CD4-positive, alpha-beta memory T cell (primary cell): ENCODE measurements at regions not wholly inside any gene's neighbourhood (a gene's known extent, or its start where the extent isn't known, plus 50 kb on each side); places are given as distances from the start of the nearest gene placed in this dataset.
A peak's percentile ranks its signal among the peaks of the same experiment; 100 is the strongest.

Experiments used
- CTCF ChIA-PET: fragments of 350-600 bp; sonication (Branson Sonifier 250); formaldehyde crosslinking; loops from one replicate; lab custom pipeline; 2021; ENCODE audit warnings: inconsistent platforms; ENCODE audit not compliant: partially characterized antibody; lab: Charles Lee
- POLR2A ChIA-PET: fragments of 350-600 bp; sonication (Branson Sonifier 250); formaldehyde crosslinking; loops from one replicate; lab custom pipeline; 2021; ENCODE audit not compliant: partially characterized antibody; lab: Charles Lee
- DNase-seq, 5 donors: peaks; one replicate each; pipeline versions ENCODE4 v3.0.0 to v3.0.0-alpha.2; 2020 to 2022; ENCODE audit warnings: mixed read lengths in 1 of 5
- H3K27ac ChIP-seq: one replicate; pipeline ENCODE4 v1.7.0; 2013; ENCODE audit warnings: low read depth, low read length
- H3K27me3 ChIP-seq: 2 replicates; pipeline ENCODE4 v1.7.0; 2013; ENCODE audit warnings: mild to moderate bottlenecking, low read length, moderate library complexity; ENCODE audit not compliant: insufficient read depth
- H3K36me3 ChIP-seq: 2 replicates; pipeline ENCODE4 v1.7.0; 2013; ENCODE audit warnings: mild to moderate bottlenecking, low read length, moderate library complexity; ENCODE audit not compliant: insufficient read depth
- H3K4me1 ChIP-seq: 2 replicates; pipeline ENCODE4 v1.7.0; 2013; ENCODE audit warnings: mild to moderate bottlenecking, low read length, moderate library complexity; ENCODE audit not compliant: insufficient read depth
- H3K4me3 ChIP-seq, 2 donors: one replicate each; pipeline ENCODE4 v1.7.0; 2013; ENCODE audit warnings: low read length in 2 of 2, mild to moderate bottlenecking in 1 of 2
- H3K9me3 ChIP-seq, 2 donors: one replicate each; pipeline ENCODE4 v1.7.0; 2013; ENCODE audit warnings: low read length in 2 of 2, control low read depth in 1 of 2; ENCODE audit not compliant: control insufficient read depth in 1 of 2
- H3K27ac Mint-ChIP-seq, 7 donors: one replicate each; pipeline ENCODE4 v1.8.0; 2020 to 2021; ENCODE audit warnings: mixed read lengths in 7 of 7, mild to moderate bottlenecking in 6 of 7, inconsistent platforms in 3 of 7, moderate library complexity in 3 of 7
- H3K27me3 Mint-ChIP-seq, 2 donors: one replicate each; pipeline ENCODE4 v1.8.0; 2020 to 2021; ENCODE audit warnings: mixed read lengths in 2 of 2
- H3K36me3 Mint-ChIP-seq, 2 donors: one replicate each; pipeline ENCODE4 v1.8.0; 2020 to 2021; ENCODE audit warnings: mixed read lengths in 2 of 2, inconsistent platforms in 1 of 2, mild to moderate bottlenecking in 1 of 2
- H3K4me1 Mint-ChIP-seq, 4 donors: one replicate each; pipeline ENCODE4 v1.8.0; 2020 to 2021; ENCODE audit warnings: mixed read lengths in 4 of 4, mild to moderate bottlenecking in 1 of 4
- H3K4me3 Mint-ChIP-seq, 8 donors: one replicate each; pipeline ENCODE4 v1.8.0; 2020 to 2021; ENCODE audit warnings: mixed read lengths in 8 of 8, mild to moderate bottlenecking in 7 of 8, moderate library complexity in 6 of 8, inconsistent platforms in 3 of 8
- H3K9me3 Mint-ChIP-seq, 8 donors: one replicate each; pipeline ENCODE4 v1.8.0; 2020 to 2021; ENCODE audit warnings: mixed read lengths in 8 of 8, mild to moderate bottlenecking in 5 of 8, inconsistent platforms in 3 of 8, moderate library complexity in 1 of 8
- intact Hi-C: fragments of 100-400 bp; cut with micrococcal nuclease; formaldehyde crosslinking; loops from one replicate; pipeline ENCODE4 v1.15.1; 2023

DNA sequence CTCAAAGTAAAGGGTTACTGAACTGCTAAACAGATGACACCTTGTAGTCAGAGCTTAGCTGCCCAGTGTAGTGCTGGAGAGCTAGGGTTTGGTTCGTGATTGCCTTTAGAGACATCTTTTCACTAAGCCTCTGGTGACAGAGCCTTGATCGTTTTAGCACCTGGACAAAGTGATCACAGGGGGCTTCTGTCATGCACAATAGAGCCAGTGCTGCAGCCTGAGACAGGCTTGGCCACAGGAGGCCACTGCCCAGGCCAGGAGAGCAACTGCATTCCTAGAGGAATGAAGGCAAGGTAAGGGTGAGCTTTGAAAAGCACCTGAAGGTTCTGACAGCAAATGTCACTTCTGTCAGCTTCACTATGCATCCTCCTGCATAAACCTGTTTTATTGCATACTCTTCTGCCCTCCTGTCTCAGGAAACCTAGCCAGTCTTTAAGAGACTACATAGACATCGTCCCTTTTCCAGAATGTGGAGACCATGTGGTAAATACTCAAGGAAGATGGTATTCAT, 122.9 kb downstream of the NPY start:
- Mint-ChIP-seq H3K4me3 (no peak overlapping the region), H3K27ac (no peak overlapping the region), H3K4me1 (peaks cover 7 to 9% (median 8%) of the 10 kb centered on the region in 4 donors), H3K36me3 (no peaks in the 10 kb centered on the region), H3K27me3 (peaks cover 2 to 6% of the 10 kb centered on the region in 2 donors), H3K9me3 (peaks cover 0 to under 1% (median 0%) of the 10 kb centered on the region in 8 donors)
- intact Hi-C loops, result no loop called here
- ChIA-PET CTCF (interaction anchor here (1.0 kb wide), 1 partner anchor 11 kb away, joined by 3 read pairs; no protein-coding TSS in a partner anchor), POLR2A (no interaction called here)
- H3K9me3 ChIP-seq, result no peaks in the 10 kb centered on the region
- no peak overlapping the region for H3K4me3 ChIP-seq
- peaks cover 9% of the 10 kb centered on the region for H3K4me1 ChIP-seq
- no peak for DNase-seq
- H3K27ac ChIP-seq, result no peak overlapping the region
- no peaks in the 10 kb centered on the region for H3K36me3 ChIP-seq
- no peaks in the 10 kb centered on the region for H3K27me3 ChIP-seq

DNA sequence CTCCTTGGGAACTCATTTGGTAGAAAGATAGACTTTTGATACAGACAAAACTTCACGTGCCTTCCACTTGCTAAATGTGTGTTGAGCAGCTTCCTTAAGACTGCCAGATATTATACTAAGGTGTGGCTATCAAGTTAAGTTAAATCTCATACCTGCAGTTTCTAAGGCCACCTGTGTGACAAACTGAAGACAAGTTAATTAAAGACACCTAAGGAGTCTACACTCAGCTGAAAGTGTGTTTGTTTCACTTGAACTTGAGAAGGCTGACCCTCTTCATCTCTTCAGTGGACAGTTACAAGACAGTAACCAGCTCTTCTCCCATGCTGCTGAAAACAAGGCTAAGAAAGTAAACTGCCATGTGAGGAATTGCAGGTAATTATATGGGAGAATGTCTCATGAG, 124.0 kb downstream of the NPY start:
- CTCF ChIA-PET, result no interaction called here

DNA sequence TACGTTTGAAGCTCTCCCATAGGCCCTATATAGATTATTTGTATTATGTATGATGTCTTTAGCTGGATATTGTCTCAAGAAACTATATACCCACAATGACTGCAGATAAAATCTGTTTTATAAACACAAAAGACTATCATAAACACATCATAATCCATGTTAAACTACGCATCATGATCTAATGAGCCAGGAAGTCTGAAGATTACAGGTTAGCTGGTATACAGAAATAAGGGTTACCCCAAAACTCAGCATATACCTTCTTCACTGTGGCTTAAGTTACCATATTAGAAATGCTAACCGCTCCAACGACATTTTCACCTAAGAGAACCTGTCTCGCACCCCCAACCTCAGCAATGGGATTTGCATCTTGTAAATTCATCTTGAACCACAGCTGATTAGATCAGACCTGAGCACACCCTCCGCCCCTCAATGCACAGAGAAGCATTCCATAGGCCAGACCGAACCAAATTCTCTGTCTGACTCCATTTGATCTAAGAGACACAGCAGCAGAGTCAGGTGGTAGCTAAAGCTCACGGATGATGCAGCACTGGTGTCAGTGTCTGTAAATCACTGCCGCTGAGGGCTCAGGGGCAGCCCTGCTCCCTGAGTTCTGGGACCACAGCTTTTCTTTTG, 124.9 kb downstream of the NPY start:
- H3K9me3 ChIP-seq, result no peaks in the 10 kb centered on the region
- Mint-ChIP-seq H3K27me3 (peaks cover 5 to 7% of the 10 kb centered on the region in 2 donors), H3K4me3 (no peak overlapping the region), H3K9me3 (peaks cover 0 to 16% (median 6%) of the 10 kb centered on the region in 8 donors), H3K27ac (no peak overlapping the region), H3K36me3 (no peaks in the 10 kb centered on the region), H3K4me1 (peaks cover 6 to 7% (median 6%) of the 10 kb centered on the region in 4 donors)
- H3K36me3 ChIP-seq, result no peaks in the 10 kb centered on the region
- DNase-seq, result no peak
- no peaks in the 10 kb centered on the region for H3K27me3 ChIP-seq
- peaks cover 9% of the 10 kb centered on the region for H3K4me1 ChIP-seq
- no peak overlapping the region for H3K27ac ChIP-seq
- intact Hi-C loops, result no loop called here
- CTCF ChIA-PET, result no interaction called here
- no peak overlapping the region for H3K4me3 ChIP-seq
- POLR2A ChIA-PET, result no interaction called here

More for the DNA sequence above, 124.0 kb downstream of the NPY start:
- Histone ChIP-seq H3K4me3 (no peak overlapping the region), H3K36me3 (no peaks in the 10 kb centered on the region), H3K9me3 (no peaks in the 10 kb centered on the region), H3K27me3 (no peaks in the 10 kb centered on the region), H3K4me1 (peaks cover 9% of the 10 kb centered on the region), H3K27ac (no peak overlapping the region)
- no peak for DNase-seq
- no peak overlapping the region for H3K27ac Mint-ChIP-seq
- peaks cover 3 to 6% of the 10 kb centered on the region in 2 donors for H3K27me3 Mint-ChIP-seq
- H3K9me3 Mint-ChIP-seq, result peaks cover 0 to 6% (median under 1%) of the 10 kb centered on the region in 8 donors
- peaks cover 6 to 7% (median 7%) of the 10 kb centered on the region in 4 donors for H3K4me1 Mint-ChIP-seq
- intact Hi-C loops, result no loop called here
- H3K36me3 Mint-ChIP-seq, result no peaks in the 10 kb centered on the region
- no peak overlapping the region for H3K4me3 Mint-ChIP-seq
- POLR2A ChIA-PET, result no interaction called here

DNA sequence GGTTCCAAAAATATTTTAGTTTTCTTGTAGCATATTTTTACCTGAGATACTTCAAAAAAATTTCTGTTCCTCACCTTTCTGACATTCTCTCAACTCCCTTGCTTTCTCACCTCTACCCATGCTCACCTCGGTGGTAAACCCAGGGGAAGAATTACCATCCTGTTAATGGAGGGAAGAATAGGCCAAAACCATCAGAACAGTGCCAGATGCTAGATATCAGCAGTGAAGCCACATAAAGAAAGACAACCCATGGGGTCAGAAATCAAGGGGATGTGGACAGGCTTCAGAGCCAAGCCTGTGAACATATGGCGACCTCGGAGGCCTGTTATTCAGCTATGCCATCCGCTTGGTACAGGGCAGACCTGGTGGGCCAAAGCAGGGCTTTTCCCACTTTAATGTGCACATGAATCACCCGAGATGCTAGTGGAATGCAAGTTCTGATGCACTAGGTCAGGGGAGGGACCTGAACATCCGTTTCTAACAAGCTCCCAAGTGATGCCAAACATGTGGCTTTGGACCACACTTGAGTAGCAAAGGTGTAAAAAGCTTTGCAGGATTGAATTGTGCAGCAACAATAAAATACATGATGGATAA, 125.5 kb downstream of the NPY start:
- no peaks in the 10 kb centered on the region for H3K9me3 ChIP-seq
- peaks cover 9% of the 10 kb centered on the region for H3K4me1 ChIP-seq
- H3K9me3 Mint-ChIP-seq, result peaks cover 0 to 21% (median 9%) of the 10 kb centered on the region in 8 donors
- peaks cover 6 to 7% (median 6%) of the 10 kb centered on the region in 4 donors for H3K4me1 Mint-ChIP-seq
- H3K4me3 ChIP-seq, result no peak overlapping the region
- no peaks in the 10 kb centered on the region for H3K27me3 ChIP-seq
- H3K27ac ChIP-seq, result no peak overlapping the region
- H3K4me3 Mint-ChIP-seq, result no peak overlapping the region
- intact Hi-C loops, result no loop called here
- peaks cover 7% of the 10 kb centered on the region in 2 donors for H3K27me3 Mint-ChIP-seq
- no peaks in the 10 kb centered on the region for H3K36me3 Mint-ChIP-seq
- ChIA-PET POLR2A (no interaction called here), CTCF (no interaction called here)
- DNase-seq, result no peak
- peak overlapping the region in 1 of 7 donors; percentile 20 for H3K27ac Mint-ChIP-seq
- no peaks in the 10 kb centered on the region for H3K36me3 ChIP-seq

DNA sequence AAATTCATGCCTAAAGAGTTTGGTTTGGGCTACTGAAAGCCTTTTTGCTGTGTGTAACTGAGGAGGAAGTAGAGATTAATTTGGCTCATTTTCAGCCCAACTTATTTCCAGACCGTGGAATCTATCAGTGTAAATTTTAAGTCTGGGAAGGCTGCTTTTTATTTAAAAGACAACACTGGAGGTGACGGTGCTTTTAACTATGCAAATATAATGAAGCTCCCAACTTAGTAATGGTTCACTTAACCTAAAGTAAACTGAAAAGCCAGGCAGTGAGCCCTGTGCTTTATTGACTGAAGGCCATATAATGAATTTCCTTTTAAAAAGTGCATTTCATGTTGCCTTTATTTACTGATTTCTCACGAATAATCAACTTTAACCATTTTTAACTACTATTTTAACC, 127.2 kb downstream of the NPY start:
- Histone ChIP-seq H3K36me3 (no peaks in the 10 kb centered on the region), H3K27ac (no peak overlapping the region), H3K27me3 (no peaks in the 10 kb centered on the region), H3K4me3 (no peak overlapping the region), H3K4me1 (peaks cover 6% of the 10 kb centered on the region), H3K9me3 (no peaks in the 10 kb centered on the region)
- Mint-ChIP-seq H3K9me3 (peaks cover 0 to 21% (median 9%) of the 10 kb centered on the region in 8 donors), H3K4me1 (peaks cover 2% of the 10 kb centered on the region in 4 donors), H3K27me3 (peaks cover 7 to 9% of the 10 kb centered on the region in 2 donors), H3K36me3 (no peaks in the 10 kb centered on the region), H3K4me3 (no peak overlapping the region), H3K27ac (no peak overlapping the region)
- CTCF ChIA-PET, result no interaction called here
- no peak for DNase-seq
- POLR2A ChIA-PET, result no interaction called here
- intact Hi-C loops, result no loop called here

DNA sequence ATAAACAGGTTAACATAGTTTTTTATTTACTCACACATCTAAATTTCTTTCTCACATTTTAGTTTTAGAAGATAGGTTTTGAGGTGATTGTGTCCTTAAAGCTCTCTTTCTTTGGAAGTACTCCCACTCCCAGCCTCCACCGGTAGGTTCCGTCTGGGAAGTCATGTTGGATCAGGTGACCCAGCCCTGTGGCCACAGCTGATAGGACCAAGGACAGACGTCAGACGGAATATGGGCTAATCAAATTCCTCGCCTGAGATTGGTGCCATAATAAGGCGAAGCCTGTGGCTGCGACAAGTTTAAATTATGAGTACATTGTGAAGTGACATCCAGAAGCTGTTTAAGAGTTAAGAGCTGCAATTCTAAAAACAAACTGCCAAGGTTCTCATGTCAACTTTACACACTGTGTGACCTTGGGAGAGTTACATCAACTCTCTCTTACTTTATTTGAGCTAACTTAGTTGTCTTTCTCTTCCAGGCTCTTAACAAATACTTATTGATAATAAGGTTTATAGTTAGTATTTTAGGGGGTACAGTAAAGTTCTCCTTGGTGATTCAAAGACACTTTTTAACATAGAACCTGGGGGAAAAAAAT, 133.6 kb downstream of the NPY start:
- Histone ChIP-seq H3K27me3 (no peaks in the 10 kb centered on the region), H3K36me3 (no peaks in the 10 kb centered on the region), H3K4me1 (no peaks in the 10 kb centered on the region), H3K4me3 (no peak overlapping the region), H3K9me3 (no peaks in the 10 kb centered on the region), H3K27ac (no peak overlapping the region)
- no peaks in the 10 kb centered on the region for H3K4me1 Mint-ChIP-seq
- peaks cover 0 to 18% (median 8%) of the 10 kb centered on the region in 8 donors for H3K9me3 Mint-ChIP-seq
- intact Hi-C loops, result no loop called here
- ChIA-PET CTCF (interaction anchor here (0.6 kb wide), 1 partner anchor 20 kb away, joined by 3 read pairs; no protein-coding TSS in a partner anchor), POLR2A (no interaction called here)
- DNase-seq, result no peak
- H3K4me3 Mint-ChIP-seq, result no peak overlapping the region
- no peaks in the 10 kb centered on the region for H3K36me3 Mint-ChIP-seq
- H3K27me3 Mint-ChIP-seq, result peaks cover 3 to 4% of the 10 kb centered on the region in 2 donors
- H3K27ac Mint-ChIP-seq, result no peak overlapping the region

DNA sequence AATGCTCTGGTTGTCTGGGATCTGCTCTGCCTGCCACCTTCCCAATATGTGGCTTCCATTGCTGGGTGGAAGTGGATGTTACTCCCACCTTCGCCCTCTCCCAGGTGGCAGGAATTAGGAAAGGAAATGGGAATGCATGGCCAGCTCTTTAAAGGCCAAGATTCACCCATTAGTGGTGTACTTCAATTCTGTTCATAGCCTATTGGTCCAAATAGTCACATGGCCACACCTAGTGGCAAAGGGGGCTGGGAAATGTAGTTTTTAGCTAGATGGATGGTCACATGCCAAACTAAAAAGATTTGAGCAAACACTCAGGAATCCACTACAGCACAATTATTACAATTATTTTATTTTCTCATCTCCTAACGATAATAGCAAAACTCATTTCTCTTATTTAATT, 135.1 kb downstream of the NPY start:
- POLR2A ChIA-PET, result no interaction called here
- H3K9me3 Mint-ChIP-seq, result peaks cover 0 to 7% (median 2%) of the 10 kb centered on the region in 8 donors
- no peak for DNase-seq
- no peak overlapping the region for H3K4me3 Mint-ChIP-seq
- CTCF ChIA-PET, result no interaction called here
- H3K4me1 Mint-ChIP-seq, result no peaks in the 10 kb centered on the region
- peaks cover under 1 to 2% of the 10 kb centered on the region in 2 donors for H3K27me3 Mint-ChIP-seq
- Histone ChIP-seq H3K4me3 (no peak overlapping the region), H3K27me3 (no peaks in the 10 kb centered on the region), H3K9me3 (no peaks in the 10 kb centered on the region), H3K36me3 (no peaks in the 10 kb centered on the region), H3K4me1 (no peaks in the 10 kb centered on the region), H3K27ac (no peak overlapping the region)
- H3K27ac Mint-ChIP-seq, result no peak overlapping the region
- no peaks in the 10 kb centered on the region for H3K36me3 Mint-ChIP-seq
- intact Hi-C loops, result no loop called here
